ENCODE measurements at regions not wholly inside any gene's neighbourhood (a gene's known extent, or its start where the extent isn't known, plus 50 kb on each side); places are given as distances from the start of the nearest gene placed in this dataset.
"Not testable (repeated sequence)": the region's sequence is repeated elsewhere in the genome, so short reads cannot be mapped to it uniquely, and the experiment has no call there.

GRCh38 chr3:28050885-28051284 lies 190.5 kb upstream of the CMC1 start:
- Histone ChIP-seq H3K4me1 (ENCODE audit: insufficient read depth, low read length, poor library complexity, severe bottlenecking) (no peaks in the 10 kb centered on the region), H3K4me3 (ENCODE audit: low read depth, low read length, poor library complexity, severe bottlenecking) (no peak overlapping the region), H3K9me3 (ENCODE audit: low read depth, low read length, poor library complexity, severe bottlenecking) (no peaks in the 10 kb centered on the region), H3K36me3 (ENCODE audit: insufficient read depth, low read length, poor library complexity, severe bottlenecking) (no peaks in the 10 kb centered on the region), H3K27ac (ENCODE audit: low read depth, low read length, poor library complexity, severe bottlenecking) (no peak overlapping the region), H3K27me3 (replicated peaks; ENCODE audit: insufficient read depth, low read depth, low read length, poor library complexity) (no peaks in the 10 kb centered on the region)
- ChIA-PET POLR2A (ENCODE audit: low non-redundant PET) (no interaction called here), CTCF (interaction anchor here (0.6 kb wide), 1 partner anchor 586 kb away, joined by 6 read pairs; no protein-coding TSS in a partner anchor)
- no peak for TF ChIP-seq EZH2 (IDR thresholded peaks at IDR 0.05; ENCODE audit: borderline replicate concordance, low read depth, low read length, poor library complexity, severe bottlenecking)
- DNase-seq (ENCODE audit: low spot score): peak; percentile 4
- BruUV-seq (replicated peaks): no TSS peak
- intact Hi-C loops (cut with micrococcal nuclease; ENCODE audit: unreplicated experiment): no loop called here

- no TSS peak for BruUV-seq (replicated peaks)
- H3K9me3 ChIP-seq (ENCODE audit: low read depth, low read length, poor library complexity, severe bottlenecking): no peaks in the 10 kb centered on the region
- H3K27me3 ChIP-seq (replicated peaks; ENCODE audit: insufficient read depth, low read depth, low read length, poor library complexity): no peaks in the 10 kb centered on the region
- ChIA-PET POLR2A (ENCODE audit: low non-redundant PET) (no interaction called here), CTCF (no interaction called here)
- no peak overlapping the region for H3K27ac ChIP-seq (ENCODE audit: low read depth, low read length, poor library complexity, severe bottlenecking)
- intact Hi-C loops (cut with micrococcal nuclease; ENCODE audit: unreplicated experiment): no loop called here
- DNase-seq (ENCODE audit: low spot score): no peak
- no peak overlapping the region for H3K4me3 ChIP-seq (ENCODE audit: low read depth, low read length, poor library complexity, severe bottlenecking)
- TF ChIP-seq EZH2 (IDR thresholded peaks at IDR 0.05; ENCODE audit: borderline replicate concordance, low read depth, low read length, poor library complexity, severe bottlenecking): no peak
- TF ChIP-seq CTCF (conservative IDR thresholded peaks at IDR 0.05; ENCODE audit: low read depth, low read length): no peak
- no peaks in the 10 kb centered on the region for H3K36me3 ChIP-seq (ENCODE audit: insufficient read depth, low read length, poor library complexity, severe bottlenecking)
- no peaks in the 10 kb centered on the region for H3K4me1 ChIP-seq (ENCODE audit: insufficient read depth, low read length, poor library complexity, severe bottlenecking)
Observed at GRCh38 chr3:28053759-28054158, 187.7 kb upstream of the CMC1 start.

GRCh38 chr3:28056806-28057205 lies 184.6 kb upstream of the CMC1 start:
- intact Hi-C loops (cut with micrococcal nuclease; ENCODE audit: unreplicated experiment): no loop called here
- TF ChIP-seq EZH2 (IDR thresholded peaks at IDR 0.05; ENCODE audit: borderline replicate concordance, low read depth, low read length, poor library complexity, severe bottlenecking) (no peak), CTCF (conservative IDR thresholded peaks at IDR 0.05; ENCODE audit: low read depth, low read length) (no peak)
- no peaks in the 10 kb centered on the region for H3K27me3 ChIP-seq (replicated peaks; ENCODE audit: insufficient read depth, low read depth, low read length, poor library complexity)
- H3K36me3 ChIP-seq (ENCODE audit: insufficient read depth, low read length, poor library complexity, severe bottlenecking): no peaks in the 10 kb centered on the region
- no peaks in the 10 kb centered on the region for H3K4me1 ChIP-seq (ENCODE audit: insufficient read depth, low read length, poor library complexity, severe bottlenecking)
- no TSS peak for BruUV-seq (replicated peaks)
- ChIA-PET CTCF (no interaction called here), POLR2A (ENCODE audit: low non-redundant PET) (no interaction called here)
- no peak overlapping the region for H3K4me3 ChIP-seq (ENCODE audit: low read depth, low read length, poor library complexity, severe bottlenecking)
- no peak for DNase-seq (ENCODE audit: low spot score)
- no peak overlapping the region for H3K27ac ChIP-seq (ENCODE audit: low read depth, low read length, poor library complexity, severe bottlenecking)
- no peaks in the 10 kb centered on the region for H3K9me3 ChIP-seq (ENCODE audit: low read depth, low read length, poor library complexity, severe bottlenecking)

- no peak for DNase-seq (ENCODE audit: low spot score)
- Histone ChIP-seq H3K4me1 (ENCODE audit: insufficient read depth, low read length, poor library complexity, severe bottlenecking) (no peaks in the 10 kb centered on the region), H3K4me3 (ENCODE audit: low read depth, low read length, poor library complexity, severe bottlenecking) (no peak overlapping the region), H3K9me3 (ENCODE audit: low read depth, low read length, poor library complexity, severe bottlenecking) (no peaks in the 10 kb centered on the region), H3K27me3 (replicated peaks; ENCODE audit: insufficient read depth, low read depth, low read length, poor library complexity) (no peaks in the 10 kb centered on the region), H3K36me3 (ENCODE audit: insufficient read depth, low read length, poor library complexity, severe bottlenecking) (no peaks in the 10 kb centered on the region), H3K27ac (ENCODE audit: low read depth, low read length, poor library complexity, severe bottlenecking) (no peak overlapping the region)
- intact Hi-C loops (cut with micrococcal nuclease; ENCODE audit: unreplicated experiment): no loop called here
- no TSS peak for BruUV-seq (replicated peaks)
- TF ChIP-seq CTCF (conservative IDR thresholded peaks at IDR 0.05; ENCODE audit: low read depth, low read length) (no peak), EZH2 (IDR thresholded peaks at IDR 0.05; ENCODE audit: borderline replicate concordance, low read depth, low read length, poor library complexity, severe bottlenecking) (no peak)
- ChIA-PET POLR2A (ENCODE audit: low non-redundant PET) (no interaction called here), CTCF (no interaction called here)
Observed at GRCh38 chr3:28057539-28057938, 183.9 kb upstream of the CMC1 start.

GRCh38 chr3:28059199-28059598 lies 182.2 kb upstream of the CMC1 start:
- H3K36me3 ChIP-seq (ENCODE audit: insufficient read depth, low read length, poor library complexity, severe bottlenecking); H3K4me3 ChIP-seq (ENCODE audit: low read depth, low read length, poor library complexity, severe bottlenecking); H3K4me1 ChIP-seq (ENCODE audit: insufficient read depth, low read length, poor library complexity, severe bottlenecking); H3K27ac ChIP-seq (ENCODE audit: low read depth, low read length, poor library complexity, severe bottlenecking); DNase-seq (ENCODE audit: low spot score); intact Hi-C loops (cut with micrococcal nuclease; ENCODE audit: unreplicated experiment); H3K27me3 ChIP-seq (replicated peaks; ENCODE audit: insufficient read depth, low read depth, low read length, poor library complexity); CTCF ChIA-PET; POLR2A ChIA-PET (ENCODE audit: low non-redundant PET); BruUV-seq (replicated peaks); H3K9me3 ChIP-seq (ENCODE audit: low read depth, low read length, poor library complexity, severe bottlenecking): not testable (repeated sequence)
